IPS-15b (cell line): ENCODE measurements at regions not wholly inside any gene's neighbourhood (a gene's known extent, or its start where the extent isn't known, plus 50 kb on each side); places are given as distances from the start of the nearest gene placed in this dataset.
"Not testable (repeated sequence)": the region's sequence is repeated elsewhere in the genome, so short reads cannot be mapped to it uniquely, and the experiment has no call there.

Source experiments
- H3K27me3 ChIP-seq: one replicate; pipeline ENCODE4 v1.6.1; 2013; ENCODE audit warnings: low read length; ENCODE audit not compliant: control insufficient read depth, insufficient read depth
- H3K36me3 ChIP-seq: one replicate; pipeline ENCODE4 v1.6.1; 2013; ENCODE audit warnings: low read length; ENCODE audit not compliant: control insufficient read depth, insufficient read depth
- H3K4me1 ChIP-seq: one replicate; pipeline ENCODE4 v1.6.1; 2013; ENCODE audit warnings: mild to moderate bottlenecking, low read length; ENCODE audit not compliant: control insufficient read depth, insufficient read depth
- H3K4me3 ChIP-seq: one replicate; pipeline ENCODE4 v1.5.1; 2013; ENCODE audit warnings: low read depth, low read length
- H3K9ac ChIP-seq: one replicate; pipeline ENCODE4 v1.6.1; 2013; ENCODE audit warnings: low read depth, mild to moderate bottlenecking, low read length
- H3K9me3 ChIP-seq: one replicate; pipeline ENCODE4 v1.6.1; 2013; ENCODE audit warnings: mild to moderate bottlenecking, low read length; ENCODE audit not compliant: control insufficient read depth, insufficient read depth

DNA sequence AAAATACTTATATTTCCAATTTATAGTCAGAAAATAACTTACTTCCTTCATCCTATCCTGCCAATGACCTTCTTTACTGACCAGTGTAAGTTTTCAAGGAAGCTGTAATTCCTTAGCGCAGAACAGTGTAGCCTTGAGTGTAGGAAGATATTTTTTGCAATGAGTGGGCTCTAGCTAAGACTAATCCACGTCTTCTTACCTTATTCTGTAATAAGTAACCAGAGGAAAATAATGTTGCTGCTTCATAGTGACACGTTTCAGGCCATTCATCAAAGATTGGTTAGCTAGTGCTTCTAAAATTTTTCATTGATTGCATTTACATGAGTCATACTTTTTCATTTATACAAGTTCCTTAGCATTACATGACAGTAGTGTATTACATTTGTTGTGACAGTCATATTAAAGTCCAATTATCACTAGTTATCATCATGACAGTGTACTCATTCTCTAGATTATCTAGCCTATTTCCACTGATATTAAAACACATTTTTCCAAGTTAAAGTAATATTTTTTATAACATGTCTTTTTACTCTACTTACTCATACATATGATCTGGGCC is 403.8 kb upstream of the EPHA3 start:
- Histone ChIP-seq H3K4me1 (peaks cover 4% of the 10 kb centered on the region), H3K27me3 (no peaks in the 10 kb centered on the region), H3K9me3 (no peaks in the 10 kb centered on the region), H3K9ac (no peak overlapping the region), H3K36me3 (no peaks in the 10 kb centered on the region), H3K4me3 (no peak overlapping the region)

GRCh38 chr3:88704338-88704737 is 403.1 kb upstream of the EPHA3 start:
- Histone ChIP-seq H3K9ac (no peak overlapping the region), H3K9me3 (no peaks in the 10 kb centered on the region), H3K4me3 (no peak overlapping the region), H3K27me3 (no peaks in the 10 kb centered on the region), H3K36me3 (no peaks in the 10 kb centered on the region), H3K4me1 (peaks cover 4% of the 10 kb centered on the region)

DNA sequence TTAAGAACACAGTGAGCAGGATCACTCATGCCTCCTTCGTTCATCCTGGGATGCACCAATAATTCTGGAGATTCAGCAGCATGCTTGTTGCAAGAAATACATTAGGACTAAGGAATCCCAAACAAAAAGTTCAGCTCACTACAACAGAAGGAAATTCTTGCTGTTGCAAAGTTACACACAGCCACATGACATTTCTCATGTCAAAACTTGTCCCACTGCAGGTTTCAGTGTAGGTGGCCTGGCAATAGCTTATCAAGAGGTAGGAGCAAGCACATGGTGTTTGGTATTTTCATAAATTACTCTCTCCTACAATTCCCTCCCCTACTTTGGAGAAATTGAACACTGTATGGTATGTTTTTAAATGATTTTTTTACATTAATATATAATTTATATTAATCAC is 399.6 kb upstream of the EPHA3 start:
- Histone ChIP-seq H3K9ac (no peak overlapping the region), H3K36me3 (no peaks in the 10 kb centered on the region), H3K9me3 (no peaks in the 10 kb centered on the region), H3K4me3 (no peak overlapping the region), H3K27me3 (no peaks in the 10 kb centered on the region), H3K4me1 (no peaks in the 10 kb centered on the region)

- no peaks in the 10 kb centered on the region for H3K36me3 ChIP-seq
- H3K9me3 ChIP-seq: no peaks in the 10 kb centered on the region
- no peaks in the 10 kb centered on the region for H3K27me3 ChIP-seq
- no peak overlapping the region for H3K4me3 ChIP-seq
- H3K4me1 ChIP-seq: no peaks in the 10 kb centered on the region
- no peak overlapping the region for H3K9ac ChIP-seq
Observed at GRCh38 chr3:88712552-88712951, 394.9 kb upstream of the EPHA3 start.

GRCh38 chr3:88713233-88713691 is 394.2 kb upstream of the EPHA3 start:
- Histone ChIP-seq H3K27me3 (no peaks in the 10 kb centered on the region), H3K4me3 (no peak overlapping the region), H3K36me3 (no peaks in the 10 kb centered on the region), H3K9me3 (no peaks in the 10 kb centered on the region), H3K9ac (no peak overlapping the region), H3K4me1 (no peaks in the 10 kb centered on the region)

GRCh38 chr3:88725440-88726165 is 381.8 kb upstream of the EPHA3 start:
- Histone ChIP-seq H3K9me3 (no peaks in the 10 kb centered on the region), H3K4me1 (no peaks in the 10 kb centered on the region), H3K9ac (no peak overlapping the region)

GRCh38 chr3:88732186-88732585 is 375.2 kb upstream of the EPHA3 start:
- H3K27me3 ChIP-seq: no peaks in the 10 kb centered on the region
- H3K4me1 ChIP-seq: no peaks in the 10 kb centered on the region
- H3K36me3 ChIP-seq: no peaks in the 10 kb centered on the region
- no peaks in the 10 kb centered on the region for H3K9me3 ChIP-seq
- H3K9ac ChIP-seq: no peak overlapping the region
- no peak overlapping the region for H3K4me3 ChIP-seq

More at GRCh38 chr3:88725440-88726165, 381.8 kb upstream of the EPHA3 start:
- Histone ChIP-seq H3K36me3 (no peaks in the 10 kb centered on the region), H3K27me3 (no peaks in the 10 kb centered on the region), H3K4me3 (no peak overlapping the region)

- Histone ChIP-seq H3K9ac (no peak overlapping the region), H3K4me3 (no peak overlapping the region), H3K36me3 (no peaks in the 10 kb centered on the region), H3K27me3 (no peaks in the 10 kb centered on the region), H3K4me1 (no peaks in the 10 kb centered on the region), H3K9me3 (no peaks in the 10 kb centered on the region)
Observed at GRCh38 chr3:88742106-88742505, 365.3 kb upstream of the EPHA3 start.

- H3K36me3 ChIP-seq: no peaks in the 10 kb centered on the region
- H3K4me3 ChIP-seq: no peak overlapping the region
- H3K9ac ChIP-seq: no peak overlapping the region
- no peaks in the 10 kb centered on the region for H3K9me3 ChIP-seq
- no peaks in the 10 kb centered on the region for H3K4me1 ChIP-seq
- no peaks in the 10 kb centered on the region for H3K27me3 ChIP-seq
Observed at GRCh38 chr3:88742674-88743507, 364.5 kb upstream of the EPHA3 start.

- Histone ChIP-seq H3K4me1 (no peaks in the 10 kb centered on the region), H3K9me3 (no peaks in the 10 kb centered on the region), H3K36me3 (no peaks in the 10 kb centered on the region), H3K4me3 (no peak overlapping the region), H3K27me3 (no peaks in the 10 kb centered on the region), H3K9ac (no peak overlapping the region)
Observed at GRCh38 chr3:88744896-88745295, 362.5 kb upstream of the EPHA3 start.

DNA sequence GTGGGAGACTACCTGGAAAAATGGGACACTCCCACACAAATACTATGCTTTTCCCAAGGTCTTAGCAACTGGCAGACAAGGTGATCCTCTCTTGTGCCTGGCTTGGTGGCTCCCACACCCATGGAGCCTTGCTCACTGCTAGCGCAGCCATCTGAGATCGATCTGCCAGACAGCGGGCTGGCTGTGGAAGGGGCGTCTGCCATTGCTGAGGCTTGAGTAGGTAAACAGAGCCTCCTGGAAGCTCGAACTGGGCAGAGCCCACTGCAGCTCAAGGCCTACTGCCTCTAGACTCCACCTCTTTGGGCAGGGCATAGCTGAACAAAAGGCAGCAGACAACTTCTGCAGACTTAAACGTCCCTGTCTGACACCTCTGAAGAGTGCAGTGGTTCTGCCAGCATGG is 360.3 kb upstream of the EPHA3 start:
- not testable (repeated sequence) for H3K36me3 ChIP-seq, H3K4me1 ChIP-seq, H3K27me3 ChIP-seq, H3K9ac ChIP-seq, H3K4me3 ChIP-seq, H3K9me3 ChIP-seq

DNA sequence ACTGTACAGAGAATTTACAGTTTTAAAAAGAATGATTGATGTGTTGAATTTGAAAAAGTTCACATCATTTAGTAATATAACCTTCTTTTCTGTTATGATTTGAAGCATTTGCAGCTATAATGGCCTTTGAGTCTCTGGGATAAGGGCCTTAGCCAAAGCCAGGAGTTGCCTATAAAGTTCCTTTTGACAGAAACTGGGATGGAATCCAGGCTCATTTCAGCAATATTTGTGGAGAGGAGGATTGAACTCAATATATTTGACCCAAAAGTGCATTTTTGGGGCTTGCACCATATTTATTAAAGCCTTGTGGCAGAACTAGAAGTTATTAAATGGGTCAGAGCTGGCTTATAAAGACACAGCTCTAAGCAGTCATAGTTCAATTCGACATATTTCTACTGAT is 348.7 kb upstream of the EPHA3 start:
- H3K27me3 ChIP-seq: no peaks in the 10 kb centered on the region
- no peaks in the 10 kb centered on the region for H3K9me3 ChIP-seq
- no peak overlapping the region for H3K9ac ChIP-seq
- no peak overlapping the region for H3K4me3 ChIP-seq
- H3K4me1 ChIP-seq: no peaks in the 10 kb centered on the region
- H3K36me3 ChIP-seq: no peaks in the 10 kb centered on the region
